ENCODE measurements at regions not wholly inside any gene's neighbourhood (a gene's known extent, or its start where the extent isn't known, plus 50 kb on each side); places are given as distances from the start of the nearest gene placed in this dataset.

DNA sequence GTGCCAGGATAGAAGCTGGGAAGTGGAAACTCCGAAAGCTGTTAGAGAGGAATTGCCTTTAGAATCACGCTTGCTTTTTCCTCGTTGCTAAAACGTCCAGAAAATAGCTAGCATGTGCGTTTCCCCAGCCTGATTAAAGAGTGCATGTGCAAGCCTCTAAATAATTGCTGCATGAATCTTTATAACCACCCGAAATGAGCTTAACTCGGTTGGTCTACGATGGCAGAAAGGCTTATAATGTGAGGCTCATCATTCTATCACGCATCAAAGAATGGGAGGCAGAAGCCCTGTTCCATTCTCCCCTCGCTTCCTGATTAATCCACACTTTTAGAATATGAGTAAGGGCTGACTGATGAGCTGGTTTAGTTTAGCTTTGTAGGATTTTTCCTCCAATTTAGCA, 394.6 kb upstream of the WWC1 start:
- no peaks in the 10 kb centered on the region for H3K36me3 ChIP-seq
- no peaks in the 10 kb centered on the region for H3K27me3 ChIP-seq
- TF ChIP-seq, protein P1, sequence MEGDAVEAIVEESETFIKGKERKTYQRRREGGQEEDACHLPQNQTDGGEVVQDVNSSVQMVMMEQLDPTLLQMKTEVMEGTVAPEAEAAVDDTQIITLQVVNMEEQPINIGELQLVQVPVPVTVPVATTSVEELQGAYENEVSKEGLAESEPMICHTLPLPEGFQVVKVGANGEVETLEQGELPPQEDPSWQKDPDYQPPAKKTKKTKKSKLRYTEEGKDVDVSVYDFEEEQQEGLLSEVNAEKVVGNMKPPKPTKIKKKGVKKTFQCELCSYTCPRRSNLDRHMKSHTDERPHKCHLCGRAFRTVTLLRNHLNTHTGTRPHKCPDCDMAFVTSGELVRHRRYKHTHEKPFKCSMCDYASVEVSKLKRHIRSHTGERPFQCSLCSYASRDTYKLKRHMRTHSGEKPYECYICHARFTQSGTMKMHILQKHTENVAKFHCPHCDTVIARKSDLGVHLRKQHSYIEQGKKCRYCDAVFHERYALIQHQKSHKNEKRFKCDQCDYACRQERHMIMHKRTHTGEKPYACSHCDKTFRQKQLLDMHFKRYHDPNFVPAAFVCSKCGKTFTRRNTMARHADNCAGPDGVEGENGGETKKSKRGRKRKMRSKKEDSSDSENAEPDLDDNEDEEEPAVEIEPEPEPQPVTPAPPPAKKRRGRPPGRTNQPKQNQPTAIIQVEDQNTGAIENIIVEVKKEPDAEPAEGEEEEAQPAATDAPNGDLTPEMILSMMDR (IDR thresholded peaks at IDR 0.05 in 4 of 5, conservative IDR thresholded peaks at IDR 0.05 in 1 of 5), result no peak
- ATAC-seq (no peak), DNase-seq (no peak)
- no peaks in the 10 kb centered on the region for H3K4me1 ChIP-seq
- no peak overlapping the region for H3K4me3 ChIP-seq
- intact Hi-C loops (cut with DNase I; ENCODE audit: low total_unique reads), result no loop called here
- no peak overlapping the region for H3K27ac ChIP-seq
- in situ Hi-C loops (cut with MboI; ENCODE audit: low sequenced_read_pairs in 4 of 4), result no loop called here
- H3K9me3 ChIP-seq, result no peaks in the 10 kb centered on the region

- Histone ChIP-seq H3K36me3 (no peaks in the 10 kb centered on the region), H3K27ac (no peak overlapping the region), H3K9me3 (no peaks in the 10 kb centered on the region), H3K4me3 (no peak overlapping the region), H3K27me3 (no peaks in the 10 kb centered on the region), H3K4me1 (no peaks in the 10 kb centered on the region)
- TF ChIP-seq POLR2A (IDR thresholded peaks at IDR 0.05), result no peak
- TF ChIP-seq, protein P1 (IDR thresholded peaks at IDR 0.05 in 4 of 5, conservative IDR thresholded peaks at IDR 0.05 in 1 of 5), result no peak
- in situ Hi-C loops (cut with MboI; ENCODE audit: low sequenced_read_pairs in 4 of 4), result no loop called here
- DNase-seq (no peak), ATAC-seq (no peak)
- intact Hi-C loops (cut with DNase I; ENCODE audit: low total_unique reads), result no loop called here
Measured at GRCh38 chr5:167897371-167897770, 394.1 kb upstream of the WWC1 start.

DNA sequence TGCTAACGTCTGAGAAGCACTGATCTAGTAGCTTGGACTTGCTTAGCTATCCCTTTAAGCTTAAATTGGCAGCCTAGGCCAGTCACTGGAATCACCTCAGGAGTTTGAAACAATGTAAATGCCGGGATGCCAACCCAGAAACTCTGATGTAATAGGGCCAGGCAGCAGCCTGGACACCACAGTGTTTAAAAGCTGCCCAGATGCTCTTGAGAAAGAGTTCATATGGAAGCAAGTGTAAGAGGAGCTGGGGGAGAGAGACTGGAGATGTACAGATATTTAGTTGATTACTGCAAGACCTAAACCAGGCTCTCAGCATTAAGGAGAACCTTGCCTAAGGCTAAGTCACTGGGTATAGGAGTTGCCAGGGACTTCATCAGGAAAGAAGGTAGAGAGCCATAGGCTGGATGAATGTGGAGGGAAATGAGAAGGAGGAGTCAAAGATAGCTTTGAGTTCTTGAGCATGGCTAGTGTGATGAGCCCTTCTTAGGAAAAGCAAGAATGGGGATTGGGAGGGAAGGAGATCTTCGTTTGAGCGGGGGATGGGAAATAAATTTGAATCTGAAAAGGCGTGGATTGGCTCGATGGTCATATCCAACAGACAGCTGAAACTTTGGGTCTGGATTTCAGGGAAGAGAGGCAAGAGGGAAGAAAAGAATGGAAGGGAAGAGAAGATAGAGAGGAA, 392.9 kb upstream of the WWC1 start:
- H3K27me3 ChIP-seq, result no peaks in the 10 kb centered on the region
- in situ Hi-C loops (cut with MboI; ENCODE audit: low sequenced_read_pairs in 4 of 4), result no loop called here
- no peak for TF ChIP-seq POLR2A (IDR thresholded peaks at IDR 0.05)
- TF ChIP-seq, protein P1 (IDR thresholded peaks at IDR 0.05 in 4 of 5, conservative IDR thresholded peaks at IDR 0.05 in 1 of 5), result no peak
- no peaks in the 10 kb centered on the region for H3K36me3 ChIP-seq
- ATAC-seq (no peak), DNase-seq (no peak)
- H3K9me3 ChIP-seq, result no peaks in the 10 kb centered on the region
- no peaks in the 10 kb centered on the region for H3K4me1 ChIP-seq
- H3K4me3 ChIP-seq, result no peak overlapping the region
- no peak overlapping the region for H3K27ac ChIP-seq
- intact Hi-C loops (cut with DNase I; ENCODE audit: low total_unique reads), result no loop called here

- in situ Hi-C loops (cut with MboI; ENCODE audit: low sequenced_read_pairs in 4 of 4) (no loop called here), intact Hi-C loops (cut with DNase I; ENCODE audit: low total_unique reads) (no loop called here)
- ATAC-seq (no peak), DNase-seq (no peak)
- H3K27ac ChIP-seq, result no peak overlapping the region
- no peaks in the 10 kb centered on the region for H3K27me3 ChIP-seq
- H3K9me3 ChIP-seq, result no peaks in the 10 kb centered on the region
- H3K4me1 ChIP-seq, result no peaks in the 10 kb centered on the region
- no peaks in the 10 kb centered on the region for H3K36me3 ChIP-seq
- H3K4me3 ChIP-seq, result no peak overlapping the region
- TF ChIP-seq POLR2A (IDR thresholded peaks at IDR 0.05), result no peak
- TF ChIP-seq, protein P1 (IDR thresholded peaks at IDR 0.05 in 4 of 5, conservative IDR thresholded peaks at IDR 0.05 in 1 of 5), result no peak
Measured at GRCh38 chr5:167899490-167900070, 391.9 kb upstream of the WWC1 start.

All from gastrocnemius medialis (tissue), 4 donors.